Peyer's patch (tissue), 4 donors: ENCODE measurements at regions not wholly inside any gene's neighbourhood (a gene's known extent, or its start where the extent isn't known, plus 50 kb on each side); places are given as distances from the start of the nearest gene placed in this dataset.

Experiments
- CTCF ChIP-seq, 6 experiments: fragments of 450-650 bp in 4 of 6; fragments of 200-600 bp in 2 of 6; sonication (generic) in 1 of 6; IDR thresholded peaks; one replicate each; pipeline ENCODE4 v1.5.1; 2017 to 2019; ENCODE audit warnings: antibody characterized with exemption in 6 of 6, mild to moderate bottlenecking in 3 of 6, moderate library complexity in 1 of 6
- POLR2A ChIP-seq, 2 donors: fragments of 450-650 bp; IDR thresholded peaks; one replicate each; pipeline ENCODE4 v1.5.1; 2017; ENCODE audit warnings: antibody characterized with exemption in 2 of 2, mild to moderate bottlenecking in 2 of 2, moderate library complexity in 2 of 2

GRCh38 chr13:80883545-80883944 lies 542.6 kb upstream of the SPRY2 start:
- TF ChIP-seq POLR2A (IDR thresholded peaks at IDR 0.05) (no peak), CTCF (IDR thresholded peaks at IDR 0.05) (no peak)
